ENCODE measurements at regions not wholly inside any gene's neighbourhood (a gene's known extent, or its start where the extent isn't known, plus 50 kb on each side); places are given as distances from the start of the nearest gene placed in this dataset.

GRCh38 chr19:29395111-29395733 is 130.6 kb upstream of the VSTM2B start:
- TF ChIP-seq CTCF (IDR thresholded peaks at IDR 0.05) = no peak
- TF ChIP-seq POLR2A (IDR thresholded peaks at IDR 0.05) = no peak
- TF ChIP-seq EP300 (IDR thresholded peaks at IDR 0.05; ENCODE audit: low read depth) = no peak
- TF ChIP-seq POLR2AphosphoS5 (IDR thresholded peaks at IDR 0.05) = no peak
